Neural progenitor cell (in vitro differentiated cells): ENCODE measurements at regions not wholly inside any gene's neighbourhood (a gene's known extent, or its start where the extent isn't known, plus 50 kb on each side); places are given as distances from the start of the nearest gene placed in this dataset.
"Not testable (repeated sequence)": the region's sequence is repeated elsewhere in the genome, so short reads cannot be mapped to it uniquely, and the experiment has no call there.

ENCODE experiments used
- DNase-seq: peaks from one replicate; pipeline ENCODE4 v3.0.0-alpha.2; 2016; ENCODE audit warnings: low spot score
- H2AFZ ChIP-seq: fragments of 200-600 bp; sonication (generic); replicated peaks from 2 replicates; pipeline ENCODE4 v1.6.1; 2016; ENCODE audit warnings: antibody characterized with exemption
- H3F3A ChIP-seq: fragments of 200-600 bp; sonication (generic); 2 replicates; pipeline ENCODE4 v1.6.1; 2016; ENCODE audit warnings: antibody characterized with exemption, low read depth
- H3K27ac ChIP-seq: fragments of 200-600 bp; sonication (generic); 2 replicates; pipeline ENCODE4 v1.5.1; 2016; ENCODE audit warnings: mild to moderate bottlenecking
- H3K27me3 ChIP-seq: fragments of 200-600 bp; sonication (generic); 2 replicates; pipeline ENCODE4 v1.6.1; 2016; ENCODE audit warnings: mild to moderate bottlenecking, moderate library complexity
- H3K36me3 ChIP-seq: fragments of 200-600 bp; sonication (generic); 2 replicates; pipeline ENCODE4 v1.5.1; 2016
- H3K4me1 ChIP-seq: fragments of 200-600 bp; sonication (generic); 2 replicates; pipeline ENCODE4 v1.6.1; 2016; ENCODE audit warnings: mixed run types
- H3K4me2 ChIP-seq: fragments of 200-600 bp; sonication (generic); 2 replicates; pipeline ENCODE4 v1.6.1; 2016
- H3K4me3 ChIP-seq: fragments of 200-600 bp; sonication (generic); 2 replicates; pipeline ENCODE4 v1.5.1; 2016
- H3K79me2 ChIP-seq: fragments of 200-600 bp; sonication (generic); 2 replicates; pipeline ENCODE4 v1.6.1; 2016; ENCODE audit warnings: low read depth
- H3K9ac ChIP-seq: fragments of 200-600 bp; sonication (generic); 2 replicates; pipeline ENCODE4 v1.6.1; 2016
- H3K9me3 ChIP-seq: fragments of 200-600 bp; sonication (generic); 2 replicates; pipeline ENCODE4 v1.5.1; 2016; ENCODE audit warnings: low read depth
- H4K20me1 ChIP-seq: fragments of 200-600 bp; sonication (generic); 2 replicates; pipeline ENCODE4 v1.6.1; 2016; ENCODE audit warnings: low read depth
- H3K27ac Mint-ChIP-seq: 3 replicates; pipeline ENCODE4 v1.8.0; 2021; ENCODE audit warnings: mixed read lengths
- H3K27me3 Mint-ChIP-seq: 2 replicates; pipeline ENCODE4 v1.8.0; 2022; ENCODE audit warnings: low read depth, mild to moderate bottlenecking, inconsistent platforms, moderate library complexity, mixed read lengths; ENCODE audit not compliant: insufficient read depth
- H3K36me3 Mint-ChIP-seq: 3 replicates; pipeline ENCODE4 v1.8.0; 2021; ENCODE audit warnings: mixed read lengths
- H3K4me1 Mint-ChIP-seq: 3 replicates; pipeline ENCODE4 v1.8.0; 2021; ENCODE audit warnings: mixed read lengths
- H3K4me3 Mint-ChIP-seq: 3 replicates; pipeline ENCODE4 v1.8.0; 2021; ENCODE audit warnings: mild to moderate bottlenecking, moderate library complexity, mixed read lengths
- H3K9me3 Mint-ChIP-seq: 3 replicates; pipeline ENCODE4 v1.8.0; 2020; ENCODE audit warnings: mixed read lengths
- CTCF ChIP-seq: fragments of 200-600 bp; sonication (generic); IDR thresholded peaks from 2 replicates; pipeline ENCODE4 v1.5.1; 2017; ENCODE audit warnings: antibody characterized with exemption, mild to moderate bottlenecking
- EZH2 ChIP-seq: fragments of 200-600 bp; sonication (generic); IDR thresholded peaks from 2 replicates; pipeline ENCODE4 v1.6.1; 2017; ENCODE audit warnings: antibody characterized with exemption, mild to moderate bottlenecking, moderate library complexity
- EZH2phosphoT487 ChIP-seq: fragments of 200-600 bp; sonication (generic); IDR thresholded peaks from 2 replicates; pipeline ENCODE4 v1.6.1; 2017; ENCODE audit warnings: antibody characterized with exemption

DNA sequence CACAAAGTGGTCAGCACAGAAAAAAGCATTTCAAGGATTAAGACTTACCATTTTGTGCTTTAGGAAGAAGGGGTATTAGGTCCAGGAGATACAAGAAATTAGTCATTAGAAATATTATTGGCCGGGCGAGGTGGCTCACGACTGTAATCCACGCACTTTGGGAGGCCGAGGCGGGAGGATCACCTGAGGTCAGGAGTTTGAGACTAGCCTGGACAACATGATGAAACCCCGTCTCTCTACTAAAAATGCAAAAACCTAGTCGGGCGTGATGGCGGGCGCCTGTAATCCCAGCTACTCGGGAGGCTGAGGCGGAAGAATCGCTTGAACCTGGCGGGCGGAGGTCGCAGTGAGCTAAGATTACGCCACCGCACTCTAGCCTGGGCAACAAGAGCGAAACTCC lies 111.0 kb downstream of the DDX11 start:
- H3K9me3 ChIP-seq, H3K79me2 ChIP-seq, H3K4me1 Mint-ChIP-seq, H3K4me1 ChIP-seq, H3K9me3 Mint-ChIP-seq, DNase-seq, H3K36me3 Mint-ChIP-seq, H3K27ac ChIP-seq, H3K4me3 Mint-ChIP-seq, H3K4me2 ChIP-seq, H3K36me3 ChIP-seq, H2AFZ ChIP-seq, H3K27me3 Mint-ChIP-seq, H3F3A ChIP-seq, H3K4me3 ChIP-seq, H4K20me1 ChIP-seq, H3K9ac ChIP-seq, H3K27me3 ChIP-seq, H3K27ac Mint-ChIP-seq: not testable (repeated sequence)

DNA sequence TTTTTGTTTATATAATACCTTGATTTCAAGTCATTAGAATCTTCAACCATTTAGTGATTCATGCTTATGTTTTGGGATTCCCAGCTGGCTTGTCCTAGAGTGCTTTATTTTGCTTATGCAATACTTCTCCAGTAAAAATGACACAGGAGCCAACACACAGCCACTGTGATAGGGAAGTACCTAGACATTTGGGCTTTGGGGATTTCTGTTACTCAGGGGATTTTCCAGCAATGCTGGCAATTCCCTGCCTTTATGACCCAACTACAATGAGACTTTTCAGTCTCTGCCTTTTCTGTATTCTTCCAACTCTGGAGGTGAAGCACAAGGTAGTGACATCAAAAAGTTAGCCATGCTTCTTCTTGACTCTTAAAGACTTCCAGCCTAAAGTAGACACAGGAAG lies 119.0 kb downstream of the DDX11 start:
- not testable (repeated sequence) for H2AFZ ChIP-seq, H3K9me3 ChIP-seq, H3K27ac Mint-ChIP-seq, H3K4me1 Mint-ChIP-seq, H3K27me3 ChIP-seq, H3K4me3 Mint-ChIP-seq, H3K79me2 ChIP-seq, H3K9ac ChIP-seq, H3K36me3 ChIP-seq, DNase-seq, H3K4me2 ChIP-seq, H3K27ac ChIP-seq, H3K36me3 Mint-ChIP-seq, H3K4me3 ChIP-seq, H3F3A ChIP-seq, H3K27me3 Mint-ChIP-seq, H3K4me1 ChIP-seq, H3K9me3 Mint-ChIP-seq, H4K20me1 ChIP-seq

GRCh38 chr12:31195620-31196019 lies 122.0 kb downstream of the DDX11 start:
- H3K9ac ChIP-seq, DNase-seq, H3K9me3 ChIP-seq, H3K4me1 Mint-ChIP-seq, H3K27me3 ChIP-seq, H3K4me3 Mint-ChIP-seq, H3K36me3 ChIP-seq, H3K27me3 Mint-ChIP-seq, H3K9me3 Mint-ChIP-seq, H4K20me1 ChIP-seq, H3K4me1 ChIP-seq, H3K4me2 ChIP-seq, H3K36me3 Mint-ChIP-seq, H2AFZ ChIP-seq, H3K4me3 ChIP-seq, H3K27ac Mint-ChIP-seq, H3F3A ChIP-seq, H3K27ac ChIP-seq, H3K79me2 ChIP-seq: not testable (repeated sequence)

DNA sequence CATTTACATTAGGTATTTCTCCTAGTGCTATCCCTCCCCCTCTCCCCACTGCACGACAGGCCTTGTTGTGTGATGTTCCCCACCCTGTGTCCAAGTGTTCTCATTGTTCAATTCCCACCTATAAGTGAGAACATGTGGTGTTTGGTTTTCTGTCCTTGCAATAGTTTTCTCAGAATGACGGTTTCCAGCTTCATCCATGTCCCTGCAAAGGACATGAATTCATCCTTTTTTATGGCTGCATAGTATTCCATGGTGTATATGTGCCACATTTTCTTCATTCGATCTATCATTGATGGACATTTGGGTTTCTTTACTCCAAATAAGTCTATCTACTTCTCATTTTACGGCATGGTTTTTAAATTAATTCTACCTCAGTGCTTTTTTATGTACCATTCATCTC lies 125.8 kb downstream of the DDX11 start:
- not testable (repeated sequence) for H3K79me2 ChIP-seq, H4K20me1 ChIP-seq, H3K4me3 ChIP-seq, H3K36me3 ChIP-seq, H3K4me1 Mint-ChIP-seq, H3K9me3 Mint-ChIP-seq, H3K4me3 Mint-ChIP-seq, H3K27ac ChIP-seq, H3K27ac Mint-ChIP-seq, H2AFZ ChIP-seq, DNase-seq, H3K9me3 ChIP-seq, H3K27me3 Mint-ChIP-seq, H3F3A ChIP-seq, H3K4me2 ChIP-seq, H3K4me1 ChIP-seq, H3K36me3 Mint-ChIP-seq, H3K27me3 ChIP-seq, H3K9ac ChIP-seq

GRCh38 chr12:31201382-31201781 lies 124.6 kb downstream of the SINHCAF start:
- Histone ChIP-seq H3F3A (no peaks in the 10 kb centered on the region), H3K4me2 (no peak overlapping the region), H3K9me3 (no peaks in the 10 kb centered on the region), H3K4me3 (no peak overlapping the region), H2AFZ (no peak overlapping the region), H3K9ac (no peak overlapping the region), H3K27ac (no peak overlapping the region), H3K36me3 (no peaks in the 10 kb centered on the region), H3K79me2 (no peaks in the 10 kb centered on the region), H4K20me1 (no peaks in the 10 kb centered on the region), H3K27me3 (no peaks in the 10 kb centered on the region), H3K4me1 (peaks cover 7% of the 10 kb centered on the region)
- Mint-ChIP-seq H3K27me3 (peaks cover 2% of the 10 kb centered on the region), H3K36me3 (no peaks in the 10 kb centered on the region), H3K4me3 (no peak overlapping the region), H3K27ac (no peak overlapping the region), H3K4me1 (no peaks in the 10 kb centered on the region), H3K9me3 (no peaks in the 10 kb centered on the region)
- TF ChIP-seq CTCF (no peak), EZH2 (no peak), EZH2phosphoT487 (no peak)
- DNase-seq, result no peak
